H1 (cell line): ENCODE measurements at regions not wholly inside any gene's neighbourhood (a gene's known extent, or its start where the extent isn't known, plus 50 kb on each side); places are given as distances from the start of the nearest gene placed in this dataset.

ENCODE experiments used
- CTCF ChIA-PET: fragments of 300-600 bp; sonication (Branson Sonifier 250); formaldehyde crosslinking; loops from one replicate; lab custom pipeline; 2021; ENCODE audit not compliant: partially characterized antibody; lab: Charles Lee
- POLR2A ChIA-PET: fragments of 300-600 bp; sonication (Branson Sonifier 250); formaldehyde crosslinking; loops from one replicate; lab custom pipeline; 2021; ENCODE audit warnings: inconsistent platforms; ENCODE audit not compliant: partially characterized antibody; lab: Charles Lee
- DNase-seq, 2 experiments: peaks; one replicate each; pipeline versions ENCODE4 v3.0.0 to v3.0.0-alpha.2; 2010 to 2022; ENCODE audit warnings: low spot score in 2 of 2, low read depth in 1 of 2, mixed read lengths in 1 of 2
- FAIRE-seq: peaks from 2 replicates; lab custom pipeline; 2011; peaks lifted over from hg19 to GRCh38; lab: Jason Lieb, UNC
- H2AFZ ChIP-seq: 2 replicates; pipeline ENCODE4 v1.8.1; 2012; ENCODE audit warnings: low read length, inconsistent platforms
- H2AK5ac ChIP-seq: 2 replicates; pipeline ENCODE4 v1.6.1; 2013; ENCODE audit warnings: low read depth, low read length
- H2BK120ac ChIP-seq: replicated peaks from 2 replicates; pipeline ENCODE3; 2013; ENCODE audit warnings: low read depth, low read length, inconsistent platforms
- H2BK12ac ChIP-seq: 2 replicates; pipeline ENCODE4 v1.6.1; 2013; ENCODE audit warnings: low read depth, low read length
- H2BK15ac ChIP-seq: 2 replicates; pipeline ENCODE4 v1.6.1; 2013; ENCODE audit warnings: low read length
- H2BK20ac ChIP-seq: 2 replicates; pipeline ENCODE4 v1.6.1; 2013; ENCODE audit warnings: low read length
- H2BK5ac ChIP-seq: 2 replicates; pipeline ENCODE4 v1.6.1; 2013; ENCODE audit warnings: low read depth, low read length
- H3K14ac ChIP-seq: 2 replicates; pipeline ENCODE4 v1.6.1; 2013; ENCODE audit warnings: inconsistent platforms; ENCODE audit not compliant: insufficient read length
- H3K18ac ChIP-seq: 2 replicates; pipeline ENCODE4 v1.6.1; 2013; ENCODE audit warnings: low read length; ENCODE audit errors: extremely low read depth
- H3K23ac ChIP-seq: 2 replicates; pipeline ENCODE4 v1.6.1; 2013; ENCODE audit warnings: inconsistent platforms; ENCODE audit not compliant: insufficient read length
- H3K23me2 ChIP-seq: 2 replicates; pipeline ENCODE4 v1.6.1; 2013; ENCODE audit warnings: low read depth, low read length
- H3K27ac ChIP-seq: 2 replicates; pipeline ENCODE4 v1.6.1; 2011; ENCODE audit warnings: low read depth, low read length, inconsistent platforms
- H3K27me3 ChIP-seq, 4 experiments: replicated peaks in 1 of 4; 1 replicate in 1 of 4; 2 replicates in 3 of 4; pipeline versions ENCODE4 v1.6.1 to v1.8.1; 2011 to 2013; ENCODE audit warnings: low read length in 3 of 4, mild to moderate bottlenecking in 3 of 4, inconsistent platforms in 2 of 4, mixed read lengths in 2 of 4, moderate library complexity in 1 of 4; ENCODE audit not compliant: control insufficient read depth in 3 of 4, insufficient read depth in 3 of 4; ENCODE audit errors: extremely low read depth in 1 of 4
- H3K36me3 ChIP-seq, 4 experiments: 2 replicates each; pipeline versions ENCODE4 v1.6.1 to v1.8.1; 2011 to 2013; ENCODE audit warnings: mild to moderate bottlenecking in 4 of 4, low read length in 3 of 4, moderate library complexity in 2 of 4, control low read depth in 1 of 4, inconsistent platforms in 1 of 4; ENCODE audit not compliant: insufficient read depth in 4 of 4, control insufficient read depth in 2 of 4
- H3K4ac ChIP-seq: replicated peaks from 2 replicates; pipeline ENCODE3; 2013; ENCODE audit warnings: low read length, low read depth, mixed read lengths, inconsistent platforms; ENCODE audit not compliant: insufficient read length
- H3K4me1 ChIP-seq, 4 experiments: replicated peaks in 1 of 4; 1 replicate in 1 of 4; 2 replicates in 3 of 4; pipeline versions ENCODE4 v1.6.1 to v1.8.1; 2011 to 2013; ENCODE audit warnings: low read length in 3 of 4, inconsistent platforms in 2 of 4, mixed read lengths in 1 of 4; ENCODE audit not compliant: insufficient read depth in 4 of 4, control insufficient read depth in 3 of 4
- H3K4me2 ChIP-seq, 2 experiments: 2 replicates each; pipeline versions ENCODE4 v1.6.1 to v1.8.1; 2011 to 2013; ENCODE audit warnings: low read depth in 2 of 2, low read length in 2 of 2, control low read depth in 1 of 2, inconsistent platforms in 1 of 2, mild to moderate bottlenecking in 1 of 2; ENCODE audit not compliant: insufficient read depth in 1 of 2
- H3K4me3 ChIP-seq, 4 experiments: fragments of 200-600, 300-600 bp in 1 of 4; sonication (generic), shearing (Covaris generic), sonication (Bioruptor Twin) in 1 of 4; 2 replicates each; pipeline versions ENCODE4 v1.5.1 to v1.8.1; 2011 to 2016; ENCODE audit warnings: low read length in 4 of 4, low read depth in 3 of 4, control low read depth in 2 of 4, inconsistent platforms in 2 of 4, mild to moderate bottlenecking in 2 of 4, mixed read lengths in 1 of 4, moderate library complexity in 1 of 4; ENCODE audit not compliant: insufficient read depth in 2 of 4; ENCODE audit errors: extremely low read depth in 1 of 4
- H3K56ac ChIP-seq: replicated peaks from 2 replicates; pipeline ENCODE3; 2013; ENCODE audit warnings: low read depth, mild to moderate bottlenecking, mixed read lengths, low read length, inconsistent platforms; ENCODE audit not compliant: insufficient read length
- H3K79me1 ChIP-seq: 2 replicates; pipeline ENCODE4 v1.6.1; 2013; ENCODE audit warnings: low read depth, low read length, control low read depth
- H3K79me2 ChIP-seq, 2 experiments: 2 replicates each; pipeline versions ENCODE4 v1.6.1 to v1.8.1; 2012 to 2013; ENCODE audit warnings: low read length in 2 of 2, mild to moderate bottlenecking in 2 of 2, inconsistent platforms in 1 of 2; ENCODE audit not compliant: insufficient read depth in 2 of 2, control insufficient read depth in 1 of 2
- H3K9ac ChIP-seq, 4 experiments: replicated peaks in 1 of 4; 1 replicate in 1 of 4; 2 replicates in 3 of 4; pipeline versions ENCODE4 v1.6.1 to v1.8.1; 2011 to 2013; ENCODE audit warnings: low read depth in 3 of 4, low read length in 3 of 4, control low read depth in 2 of 4, mild to moderate bottlenecking in 2 of 4, moderate library complexity in 2 of 4, inconsistent platforms in 1 of 4; ENCODE audit errors: extremely low read depth in 1 of 4
- H3K9me3 ChIP-seq, 2 experiments: 2 replicates each; pipeline versions ENCODE4 v1.6.1 to v1.8.1; 2012 to 2013; ENCODE audit warnings: mild to moderate bottlenecking in 2 of 2, moderate library complexity in 2 of 2, control low read depth in 1 of 2, inconsistent platforms in 1 of 2, low read depth in 1 of 2, low read length in 1 of 2, mixed read lengths in 1 of 2; ENCODE audit not compliant: insufficient read depth in 2 of 2
- H4K20me1 ChIP-seq, 2 experiments: replicated peaks in 1 of 2; 2 replicates each; pipeline versions ENCODE3 to v1.8.1; 2011 to 2013; ENCODE audit warnings: inconsistent platforms in 2 of 2, low read length in 2 of 2, mild to moderate bottlenecking in 1 of 2; ENCODE audit not compliant: insufficient read depth in 2 of 2, control insufficient read depth in 1 of 2
- H4K5ac ChIP-seq: 2 replicates; pipeline ENCODE4 v1.6.1; 2013; ENCODE audit warnings: low read length, low read depth, mixed read lengths, inconsistent platforms; ENCODE audit not compliant: insufficient read length
- H4K8ac ChIP-seq: 2 replicates; pipeline ENCODE4 v1.8.0; 2013; ENCODE audit warnings: mild to moderate bottlenecking, moderate library complexity, low read length, inconsistent platforms; ENCODE audit not compliant: insufficient read depth; ENCODE audit errors: extremely low read depth
- H4K91ac ChIP-seq: replicated peaks from 2 replicates; pipeline ENCODE3; 2013; ENCODE audit warnings: low read length, mixed read lengths, inconsistent platforms; ENCODE audit not compliant: insufficient read length
- ASH2L ChIP-seq: fragments of 200-600, 300-600 bp; sonication (generic); IDR thresholded peaks from one replicate; pipeline ENCODE4 v1.7.1; 2017; ENCODE audit warnings: low read length
- BACH1 ChIP-seq: IDR thresholded peaks from 2 replicates; pipeline ENCODE4 v1.6.1; 2012; ENCODE audit warnings: low read length, improper control_type of control experiment
- CEBPB ChIP-seq: IDR thresholded peaks from 2 replicates; pipeline ENCODE4 v1.6.1; 2012; ENCODE audit warnings: low read depth, low read length
- EP300 ChIP-seq, 2 experiments: IDR thresholded peaks; 1 replicate in 1 of 2; 2 replicates in 1 of 2; pipeline ENCODE4 v1.6.1; 2011 to 2012; ENCODE audit warnings: low read depth in 2 of 2, low read length in 2 of 2, mild to moderate bottlenecking in 2 of 2, borderline replicate concordance in 1 of 2, inconsistent platforms in 1 of 2, moderate library complexity in 1 of 2
- EZH2 ChIP-seq: fragments of 200-600 bp; sonication (generic); IDR thresholded peaks from 2 replicates; pipeline ENCODE4 v1.7.1; 2012; ENCODE audit warnings: low read depth, mild to moderate bottlenecking, moderate library complexity, low read length, inconsistent platforms; ENCODE audit not compliant: severe bottlenecking
- KDM4A ChIP-seq: IDR thresholded peaks from one replicate; pipeline ENCODE4 v1.7.1; 2012; ENCODE audit warnings: low read depth, mild to moderate bottlenecking, moderate library complexity, low read length, inconsistent platforms; ENCODE audit not compliant: severe bottlenecking
- MAX ChIP-seq: IDR thresholded peaks from 2 replicates; pipeline ENCODE4 v1.6.1; 2012; ENCODE audit warnings: inconsistent platforms
- NANOG ChIP-seq: IDR thresholded peaks from 2 replicates; pipeline ENCODE4 v1.6.1; 2011; ENCODE audit warnings: low read length, low read depth, mild to moderate bottlenecking, inconsistent platforms; ENCODE audit not compliant: insufficient read depth, poor library complexity, severe bottlenecking
- POLR2A ChIP-seq, 2 experiments: IDR thresholded peaks; 1 replicate in 1 of 2; 2 replicates in 1 of 2; pipeline ENCODE4 v1.6.1; 2011; ENCODE audit warnings: low read depth in 2 of 2, low read length in 2 of 2, mild to moderate bottlenecking in 2 of 2; ENCODE audit errors: control extremely low read depth in 1 of 2
- RNF2 ChIP-seq: fragments of 200-900, 300-1000 bp; sonication (generic); IDR thresholded peaks from 2 replicates; pipeline ENCODE4 v1.7.1; 2016; ENCODE audit warnings: borderline replicate concordance, low read depth, mild to moderate bottlenecking, antibody characterized with exemption, low read length; ENCODE audit not compliant: poor library complexity, severe bottlenecking; ENCODE audit errors: missing control alignments
- SIN3A ChIP-seq, 2 experiments: IDR thresholded peaks in 1 of 2; conservative IDR thresholded peaks in 1 of 2; 2 replicates each; pipeline ENCODE4 v1.6.1; 2011 to 2012; ENCODE audit warnings: low read length in 2 of 2, improper control_type of control experiment in 1 of 2, low read depth in 1 of 2, mild to moderate bottlenecking in 1 of 2
- SIX5 ChIP-seq: IDR thresholded peaks from 2 replicates; pipeline ENCODE4 v1.6.1; 2011; ENCODE audit warnings: mild to moderate bottlenecking, low read depth, low read length
- SRF ChIP-seq: IDR thresholded peaks from 2 replicates; pipeline ENCODE4 v1.6.1; 2011; ENCODE audit warnings: mild to moderate bottlenecking, low read depth, low read length, moderate library complexity
- TEAD4 ChIP-seq: IDR thresholded peaks from 2 replicates; pipeline ENCODE4 v1.6.1; 2012; ENCODE audit warnings: low read depth, low read length, inconsistent platforms, mixed read lengths
- WGBS, 2 experiments: shearing (Covaris generic) in 1 of 2; methylation state at CpG; one replicate each; pipeline versions ENCODE4 v1.1.6 to v1.1.7; 2013 to 2015; ENCODE audit warnings: low lambda C conversion rate in 2 of 2, mixed read lengths in 2 of 2, inconsistent platforms in 1 of 2, low coverage in 1 of 2, missing lambda C conversion rate in 1 of 2; ENCODE audit not compliant: insufficient replicate concordance in 2 of 2, insufficient coverage in 1 of 2, insufficient read length in 1 of 2; ENCODE audit errors: extremely low coverage in 1 of 2, missing lambda C conversion rate in 1 of 2; 5-methylcytosine and 5-hydroxymethylcytosine counted together

GRCh38 chr18:33828949-33829348 is 250.9 kb downstream of the ASXL3 start:
- no peak for TF ChIP-seq SIN3A (conservative IDR thresholded peaks at IDR 0.05 in 1 of 2, IDR thresholded peaks at IDR 0.05 in 1 of 2; ENCODE audit: low read depth in 1 of 2, low read length in 2 of 2)
- TF ChIP-seq BACH1 = no peak
- TF ChIP-seq POLR2A (IDR thresholded peaks at IDR 0.05; ENCODE audit: control extremely low read depth in 1 of 2, low read depth in 2 of 2, low read length in 2 of 2) = no peak
- TF ChIP-seq SIX5 = no peak
- no peak for TF ChIP-seq EP300 (IDR thresholded peaks at IDR 0.05; ENCODE audit: borderline replicate concordance in 1 of 2, low read depth in 2 of 2, low read length in 2 of 2)
- no peak for TF ChIP-seq MAX
- TF ChIP-seq KDM4A = no peak
- no peak for TF ChIP-seq EZH2
- TF ChIP-seq NANOG = no peak
- no peak for TF ChIP-seq TEAD4
- TF ChIP-seq RNF2 = no peak
- TF ChIP-seq ASH2L = no peak
- TF ChIP-seq CEBPB = no peak
- no peak for TF ChIP-seq SRF
- WGBS, 2 experiments = 89% methylated on average over 2 of the region's 2 CpGs; no CpG with 5 or more reads in 1 of the 2 experiments
- H3K9ac ChIP-seq = no peak overlapping the region
- H2BK20ac ChIP-seq = no peak overlapping the region
- no peaks in the 10 kb centered on the region for H3K9me3 ChIP-seq
- H2BK5ac ChIP-seq = no peak overlapping the region
- H3K79me2 ChIP-seq = no peaks in the 10 kb centered on the region
- H3K56ac ChIP-seq = no peak overlapping the region
- DNase-seq = no peak
- H2AFZ ChIP-seq = no peak overlapping the region
- H3K36me3 ChIP-seq = no peaks in the 10 kb centered on the region
- no peak overlapping the region for H4K5ac ChIP-seq
- no peak overlapping the region for H3K14ac ChIP-seq
- H2BK12ac ChIP-seq = no peak overlapping the region
- H3K4ac ChIP-seq = no peak overlapping the region
- no peaks in the 10 kb centered on the region for H3K79me1 ChIP-seq
- H3K4me2 ChIP-seq = no peak overlapping the region
- no peaks in the 10 kb centered on the region for H3K4me1 ChIP-seq
- H4K20me1 ChIP-seq = no peaks in the 10 kb centered on the region
- no peaks in the 10 kb centered on the region for H3K27me3 ChIP-seq
- H2AK5ac ChIP-seq = no peak overlapping the region
- FAIRE-seq = no peak
- H2BK120ac ChIP-seq = no peak overlapping the region
- no peak overlapping the region for H2BK15ac ChIP-seq
- POLR2A ChIA-PET = no interaction called here
- H4K8ac ChIP-seq = no peak overlapping the region
- H3K27ac ChIP-seq = no peak overlapping the region
- H4K91ac ChIP-seq = no peak overlapping the region
- no peak overlapping the region for H3K23ac ChIP-seq
- H3K23me2 ChIP-seq = no peaks in the 10 kb centered on the region
- CTCF ChIA-PET = no interaction called here
- H3K4me3 ChIP-seq = no peak overlapping the region
- no peak overlapping the region for H3K18ac ChIP-seq
